OCI-LY3 (cell line): ENCODE measurements at regions not wholly inside any gene's neighbourhood (a gene's known extent, or its start where the extent isn't known, plus 50 kb on each side); places are given as distances from the start of the nearest gene placed in this dataset.

Experiments
- H2AFZ ChIP-seq: fragments of 200-600, 300-600 bp; shearing (Covaris generic); 2 replicates; pipeline ENCODE4 v1.6.0; 2014; ENCODE audit warnings: antibody characterized with exemption, low read depth, low read length
- H3K27ac ChIP-seq: fragments of 200-600, 300-600 bp; sonication (generic); 2 replicates; pipeline ENCODE4 v1.5.1; 2014; ENCODE audit warnings: mild to moderate bottlenecking, low read length, moderate library complexity, mixed read lengths
- H3K27me3 ChIP-seq: fragments of 200-600, 300-600 bp; sonication (generic); 2 replicates; pipeline ENCODE4 v1.6.1; 2014; ENCODE audit warnings: low read depth, low read length, mixed read lengths
- H3K36me3 ChIP-seq: fragments of 200-600, 300-600 bp; sonication (generic); replicated peaks from 2 replicates; pipeline ENCODE3; 2014; ENCODE audit warnings: low read depth, low read length, mixed read lengths
- H3K4me1 ChIP-seq: fragments of 300-600, 200-600 bp; sonication (generic); 2 replicates; pipeline ENCODE4 v1.6.1; 2014; ENCODE audit warnings: low read length, mixed read lengths
- H3K4me2 ChIP-seq: fragments of 200-600, 300-600 bp; sonication (generic); 2 replicates; pipeline ENCODE4 v1.6.1; 2014; ENCODE audit warnings: low read length, mixed read lengths
- H3K4me3 ChIP-seq: fragments of 300-600, 200-600 bp; sonication (generic); 2 replicates; pipeline ENCODE4 v1.5.1; 2014; ENCODE audit warnings: antibody characterized with exemption, mild to moderate bottlenecking, low read length, moderate library complexity
- H3K79me2 ChIP-seq: fragments of 300-600, 200-600 bp; shearing (Covaris generic); 2 replicates; pipeline ENCODE4 v1.6.1; 2014; ENCODE audit warnings: mild to moderate bottlenecking, low read length, mixed read lengths
- H3K9ac ChIP-seq: fragments of 300-600, 200-600 bp; shearing (Covaris generic); 2 replicates; pipeline ENCODE4 v1.6.0; 2014; ENCODE audit warnings: mild to moderate bottlenecking, low read length, moderate library complexity
- H3K9me3 ChIP-seq: fragments of 200-600, 300-600 bp; shearing (Covaris generic); 2 replicates; pipeline ENCODE4 v1.6.1; 2014; ENCODE audit warnings: low read length, mixed read lengths; ENCODE audit not compliant: insufficient read depth
- H4K20me1 ChIP-seq: fragments of 200-600, 300-600 bp; sonication (generic); 2 replicates; pipeline ENCODE4 v1.6.1; 2016; ENCODE audit warnings: low read length, mixed read lengths; ENCODE audit not compliant: insufficient read depth
- CTCF ChIP-seq: fragments of 200-600, 300-600 bp; sonication (generic); IDR thresholded peaks from 2 replicates; pipeline ENCODE4 v1.5.1; 2014; ENCODE audit warnings: antibody characterized with exemption, low read length, low read depth
- EZH2phosphoT487 ChIP-seq: fragments of 200-600 bp; shearing (Covaris generic); IDR thresholded peaks from 2 replicates; pipeline ENCODE4 v1.6.1; 2018; ENCODE audit warnings: antibody characterized with exemption, mixed run types, low read depth

- peak overlapping the region; percentile 26; the same call in 1 of the 2 replicates for H3K4me2 ChIP-seq
- TF ChIP-seq CTCF (no peak), EZH2phosphoT487 (no peak)
- H2AFZ ChIP-seq = no peak overlapping the region
- H3K9ac ChIP-seq = no peak overlapping the region
- no peak overlapping the region for H3K27ac ChIP-seq
- no peaks in the 10 kb centered on the region for H3K79me2 ChIP-seq
- no peaks in the 10 kb centered on the region for H3K36me3 ChIP-seq
- peaks cover 41% of the 10 kb centered on the region for H3K4me1 ChIP-seq
- no peak overlapping the region for H3K4me3 ChIP-seq
- no peaks in the 10 kb centered on the region for H3K9me3 ChIP-seq
- no peaks in the 10 kb centered on the region for H4K20me1 ChIP-seq
- H3K27me3 ChIP-seq = no peaks in the 10 kb centered on the region
Observed at GRCh38 chr1:118333601-118334210, 148.7 kb upstream of the SPAG17 start.

- H2AFZ ChIP-seq = no peak overlapping the region
- H3K4me3 ChIP-seq = no peak overlapping the region
- no peak overlapping the region for H3K9ac ChIP-seq
- H3K4me1 ChIP-seq = no peaks in the 10 kb centered on the region
- TF ChIP-seq CTCF (no peak), EZH2phosphoT487 (no peak)
- no peaks in the 10 kb centered on the region for H4K20me1 ChIP-seq
- H3K79me2 ChIP-seq = no peaks in the 10 kb centered on the region
- no peaks in the 10 kb centered on the region for H3K36me3 ChIP-seq
- no peak overlapping the region for H3K4me2 ChIP-seq
- no peak overlapping the region for H3K27ac ChIP-seq
- H3K9me3 ChIP-seq = no peaks in the 10 kb centered on the region
- H3K27me3 ChIP-seq = no peaks in the 10 kb centered on the region
Observed at GRCh38 chr1:118326960-118327629, 142.1 kb upstream of the SPAG17 start.

- Histone ChIP-seq H3K36me3 (no peaks in the 10 kb centered on the region), H3K9me3 (no peaks in the 10 kb centered on the region), H3K4me1 (no peaks in the 10 kb centered on the region), H3K4me3 (no peak overlapping the region), H3K79me2 (no peaks in the 10 kb centered on the region), H2AFZ (no peak overlapping the region), H4K20me1 (no peaks in the 10 kb centered on the region), H3K27ac (no peak overlapping the region), H3K4me2 (no peak overlapping the region), H3K9ac (no peak overlapping the region), H3K27me3 (no peaks in the 10 kb centered on the region)
- TF ChIP-seq CTCF = no peak
- no peak for TF ChIP-seq EZH2phosphoT487
Observed at GRCh38 chr1:118325550-118326225, 140.7 kb upstream of the SPAG17 start.

GRCh38 chr1:118323246-118323645 lies 138.2 kb upstream of the SPAG17 start:
- TF ChIP-seq CTCF = no peak
- TF ChIP-seq EZH2phosphoT487 = no peak
- H3K4me2 ChIP-seq = no peak overlapping the region
- H3K4me3 ChIP-seq = no peak overlapping the region
- no peak overlapping the region for H3K27ac ChIP-seq
- H3K4me1 ChIP-seq = no peaks in the 10 kb centered on the region
- H3K36me3 ChIP-seq = no peaks in the 10 kb centered on the region
- H3K9ac ChIP-seq = no peak overlapping the region
- H3K79me2 ChIP-seq = no peaks in the 10 kb centered on the region
- H4K20me1 ChIP-seq = no peaks in the 10 kb centered on the region
- H3K9me3 ChIP-seq = no peaks in the 10 kb centered on the region
- no peaks in the 10 kb centered on the region for H3K27me3 ChIP-seq
- no peak overlapping the region for H2AFZ ChIP-seq
